ENCODE measurements at regions not wholly inside any gene's neighbourhood (a gene's known extent, or its start where the extent isn't known, plus 50 kb on each side); places are given as distances from the start of the nearest gene placed in this dataset.
"Not testable (repeated sequence)": the region's sequence is repeated elsewhere in the genome, so short reads cannot be mapped to it uniquely, and the experiment has no call there.

DNA sequence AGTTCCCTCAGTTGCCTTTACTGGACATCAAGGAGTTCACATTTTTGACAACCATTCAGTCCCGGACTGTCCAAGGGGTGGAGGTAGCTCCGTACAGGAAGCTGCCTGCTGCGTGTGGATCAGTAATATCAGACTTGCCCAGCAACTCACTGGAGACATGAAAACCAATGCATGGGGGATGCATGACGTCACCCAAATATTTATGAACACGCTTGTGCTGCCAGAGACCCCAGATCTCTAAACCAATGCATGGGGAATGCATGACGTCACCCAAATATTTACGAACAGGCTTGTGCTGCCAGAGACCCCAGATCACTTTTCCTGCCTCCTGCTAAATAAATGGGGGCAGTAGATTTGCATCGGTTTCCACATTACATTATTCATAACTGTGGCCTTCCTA is 2137.4 kb upstream of the DEFB115 start:
- not testable (repeated sequence) for DNase-seq (ENCODE audit: low read depth in 3 of 3)

DNA sequence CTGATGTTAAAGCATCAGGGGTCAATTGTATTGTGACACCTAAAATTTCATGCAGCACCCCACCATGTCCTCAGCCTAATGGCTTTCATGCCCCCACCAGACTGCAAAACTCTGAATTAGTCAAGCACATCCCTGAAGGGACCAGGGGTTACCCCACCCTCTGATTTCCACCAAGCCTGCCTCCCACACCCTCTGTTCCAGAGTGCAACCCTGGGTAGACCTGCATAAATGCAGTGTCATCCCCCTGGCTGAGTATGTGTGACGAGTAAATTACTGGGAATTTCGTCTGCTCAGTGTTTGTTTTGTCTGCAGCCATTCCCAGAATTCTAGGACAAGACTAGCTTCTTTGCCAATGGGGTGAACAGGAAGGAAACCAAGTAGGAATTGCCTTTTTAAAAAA is 2136.9 kb upstream of the DEFB115 start:
- DNase-seq (ENCODE audit: low read depth in 3 of 3): not testable (repeated sequence)

DNA sequence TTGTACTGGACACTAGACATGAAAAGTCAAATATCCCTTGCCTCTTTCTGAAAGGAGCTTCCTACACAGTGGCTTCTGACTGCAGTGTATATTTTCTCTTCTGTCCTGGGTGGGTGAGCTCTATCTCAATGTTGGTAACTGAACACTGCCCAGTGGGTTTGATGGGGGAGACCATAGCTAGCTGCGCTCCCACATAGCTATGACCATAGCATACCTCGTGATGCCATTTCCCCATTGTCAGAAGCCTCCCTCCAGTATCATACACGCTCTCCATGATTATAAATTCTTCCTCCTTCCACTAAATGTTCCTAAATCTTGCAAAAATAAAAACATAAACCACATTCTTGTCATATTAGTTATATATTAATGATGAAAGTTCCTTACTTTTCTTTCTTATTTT is 2134.7 kb upstream of the DEFB115 start:
- DNase-seq (ENCODE audit: low read depth in 3 of 3): not testable (repeated sequence)

DNA sequence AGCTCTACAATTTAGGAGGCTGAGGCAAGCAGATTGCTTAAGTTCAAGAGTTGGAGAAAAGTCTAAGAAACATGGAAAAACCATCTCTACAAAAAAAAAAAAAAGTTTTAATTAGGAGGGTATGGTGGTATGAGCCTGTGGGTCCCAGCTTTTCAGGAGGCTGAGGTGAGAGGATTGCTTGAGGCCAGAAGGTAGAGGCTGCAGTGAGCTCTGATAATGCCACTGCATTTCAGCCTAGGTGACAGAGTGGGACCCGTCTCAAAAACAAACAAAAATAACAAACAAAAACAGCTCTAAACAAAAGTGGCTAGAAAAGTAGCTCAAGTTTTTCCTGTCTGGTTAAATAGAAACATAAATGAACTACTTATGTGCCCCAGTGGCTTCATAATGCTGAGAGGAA is 2133.6 kb upstream of the DEFB115 start:
- no peak for DNase-seq (ENCODE audit: low read depth in 3 of 3)
